Kidney (tissue), 13 donors: ENCODE measurements at regions not wholly inside any gene's neighbourhood (a gene's known extent, or its start where the extent isn't known, plus 50 kb on each side); places are given as distances from the start of the nearest gene placed in this dataset.

Experiments
- DNase-seq, 5 donors: peaks; one replicate each; pipeline ENCODE4 v3.0.0-alpha.2; 2013 to 2020
- FAIRE-seq: peaks from 2 replicates; lab custom pipeline; 2012; peaks lifted over from hg19 to GRCh38; lab: Jason Lieb, UNC
- H3K27ac ChIP-seq, 2 donors: one replicate each; pipeline ENCODE4 v1.7.0; 2013; ENCODE audit warnings: low read depth in 2 of 2, low read length in 2 of 2, inconsistent platforms in 1 of 2
- H3K27me3 ChIP-seq: one replicate; pipeline ENCODE4 v1.7.1; 2013; ENCODE audit warnings: low read length, inconsistent platforms; ENCODE audit not compliant: control insufficient read depth, insufficient read depth
- H3K36me3 ChIP-seq, 3 donors: one replicate each; pipeline versions ENCODE4 v1.7.0 to v1.7.1; 2013; ENCODE audit warnings: low read length in 3 of 3, control low read depth in 1 of 3, inconsistent platforms in 1 of 3; ENCODE audit not compliant: insufficient read depth in 3 of 3, control insufficient read depth in 2 of 3
- H3K4me1 ChIP-seq, 3 donors: one replicate each; pipeline versions ENCODE4 v1.7.0 to v1.7.1; 2013; ENCODE audit warnings: low read length in 3 of 3, inconsistent platforms in 1 of 3, low read depth in 1 of 3; ENCODE audit not compliant: control insufficient read depth in 2 of 3, insufficient read depth in 2 of 3
- H3K4me3 ChIP-seq, 3 donors: one replicate each; pipeline versions ENCODE4 v1.7.0 to v1.8.1; 2013; ENCODE audit warnings: low read length in 3 of 3, control low read depth in 1 of 3, inconsistent platforms in 1 of 3
- H3K9ac ChIP-seq, 3 donors: one replicate each; pipeline versions ENCODE4 v1.7.0 to v1.7.1; 2013; ENCODE audit warnings: low read length in 3 of 3, control low read depth in 1 of 3, inconsistent platforms in 1 of 3
- H3K9me3 ChIP-seq, 3 donors: one replicate each; pipeline versions ENCODE4 v1.7.0 to v1.7.1; 2013; ENCODE audit warnings: low read length in 3 of 3, control low read depth in 1 of 3, inconsistent platforms in 1 of 3; ENCODE audit not compliant: control insufficient read depth in 2 of 3, insufficient read depth in 1 of 3
- intact Hi-C: fragments of 100-400 bp; cut with DNase I; formaldehyde crosslinking; loops from one replicate; pipeline ENCODE4 v1.11.1; 2022
- TF ChIP-seq, protein P1 (sequence below): IDR thresholded peaks from 3 replicates; pipeline ENCODE4 v1.5.1; 2012; ENCODE audit warnings: mild to moderate bottlenecking, moderate library complexity, borderline replicate concordance; ENCODE audit not compliant: insufficient read depth; ENCODE audit errors: extremely low read depth
- donor health status: control.
- donor health status: control.
- donor health status: control.
- donor health status: control.
- donor health status: control.
- donor health status: DM: yes; HTN: yes; CAD: no.
- donor health status: Normal renal cell carcinoma (clear cell type).

DNA sequence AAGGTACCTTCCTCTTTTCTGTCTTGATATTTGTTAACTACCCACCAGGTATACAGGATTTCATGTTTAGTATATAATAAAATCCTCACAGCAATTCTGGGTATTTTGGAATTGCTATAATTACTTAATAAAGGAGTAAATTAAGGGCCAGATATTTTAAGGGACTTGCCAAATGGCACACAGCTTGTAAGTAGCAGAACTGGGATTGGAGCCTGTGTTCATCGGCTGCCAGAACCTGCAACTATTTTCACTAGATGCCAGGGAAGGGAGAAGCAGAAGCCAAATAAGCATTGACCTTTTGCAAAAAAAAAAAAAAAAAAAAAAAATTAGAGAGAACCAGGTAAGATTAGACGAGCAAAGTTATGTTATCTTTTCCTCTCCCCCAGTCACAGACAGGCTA, 683.3 kb upstream of the CADM2 start:
- Histone ChIP-seq H3K9me3 (no peaks in the 10 kb centered on the region), H3K4me3 (no peak overlapping the region), H3K4me1 (no peaks in the 10 kb centered on the region), H3K36me3 (no peaks in the 10 kb centered on the region), H3K9ac (no peak overlapping the region), H3K27me3 (no peaks in the 10 kb centered on the region), H3K27ac (no peak overlapping the region)
- TF ChIP-seq, protein P1, sequence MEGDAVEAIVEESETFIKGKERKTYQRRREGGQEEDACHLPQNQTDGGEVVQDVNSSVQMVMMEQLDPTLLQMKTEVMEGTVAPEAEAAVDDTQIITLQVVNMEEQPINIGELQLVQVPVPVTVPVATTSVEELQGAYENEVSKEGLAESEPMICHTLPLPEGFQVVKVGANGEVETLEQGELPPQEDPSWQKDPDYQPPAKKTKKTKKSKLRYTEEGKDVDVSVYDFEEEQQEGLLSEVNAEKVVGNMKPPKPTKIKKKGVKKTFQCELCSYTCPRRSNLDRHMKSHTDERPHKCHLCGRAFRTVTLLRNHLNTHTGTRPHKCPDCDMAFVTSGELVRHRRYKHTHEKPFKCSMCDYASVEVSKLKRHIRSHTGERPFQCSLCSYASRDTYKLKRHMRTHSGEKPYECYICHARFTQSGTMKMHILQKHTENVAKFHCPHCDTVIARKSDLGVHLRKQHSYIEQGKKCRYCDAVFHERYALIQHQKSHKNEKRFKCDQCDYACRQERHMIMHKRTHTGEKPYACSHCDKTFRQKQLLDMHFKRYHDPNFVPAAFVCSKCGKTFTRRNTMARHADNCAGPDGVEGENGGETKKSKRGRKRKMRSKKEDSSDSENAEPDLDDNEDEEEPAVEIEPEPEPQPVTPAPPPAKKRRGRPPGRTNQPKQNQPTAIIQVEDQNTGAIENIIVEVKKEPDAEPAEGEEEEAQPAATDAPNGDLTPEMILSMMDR, result no peak
- intact Hi-C loops, result no loop called here
- FAIRE-seq (no peak), DNase-seq (no peak)

DNA sequence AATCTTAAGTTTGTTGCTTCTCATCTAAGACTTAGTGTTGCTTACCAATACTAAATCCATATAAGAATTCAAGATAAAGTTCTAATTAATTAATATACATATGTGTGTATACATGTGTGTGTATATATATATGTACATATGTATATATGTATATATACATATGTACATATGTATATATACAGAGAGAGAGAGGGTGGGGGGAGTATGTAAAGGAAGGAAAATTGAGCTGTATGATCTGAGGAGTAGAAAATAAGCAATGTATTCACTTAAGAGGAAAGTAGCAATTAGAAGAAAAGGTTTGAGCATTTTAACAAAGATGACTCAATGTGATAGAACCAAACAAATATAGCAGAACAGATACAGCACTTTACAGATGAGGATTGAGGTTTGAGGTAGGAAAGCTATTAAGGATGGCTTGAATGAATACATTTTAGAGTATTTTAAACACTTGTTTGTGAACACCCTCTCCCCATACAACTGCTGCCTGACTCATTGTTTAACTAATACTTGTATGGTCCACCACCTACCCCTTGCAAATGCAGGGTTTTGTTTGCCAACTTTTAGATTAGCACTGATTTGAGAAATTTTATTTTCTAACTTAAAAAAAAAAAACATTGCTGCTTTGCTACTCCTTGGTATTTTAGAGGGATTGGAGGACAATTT, 681.1 kb upstream of the CADM2 start:
- Histone ChIP-seq H3K4me1 (no peaks in the 10 kb centered on the region), H3K27ac (no peak overlapping the region), H3K27me3 (no peaks in the 10 kb centered on the region), H3K9ac (no peak overlapping the region), H3K9me3 (no peaks in the 10 kb centered on the region), H3K36me3 (no peaks in the 10 kb centered on the region), H3K4me3 (no peak overlapping the region)
- DNase-seq (no peak), FAIRE-seq (peak; percentile 38)
- TF ChIP-seq, protein P1, result no peak
- intact Hi-C loops, result no loop called here

DNA sequence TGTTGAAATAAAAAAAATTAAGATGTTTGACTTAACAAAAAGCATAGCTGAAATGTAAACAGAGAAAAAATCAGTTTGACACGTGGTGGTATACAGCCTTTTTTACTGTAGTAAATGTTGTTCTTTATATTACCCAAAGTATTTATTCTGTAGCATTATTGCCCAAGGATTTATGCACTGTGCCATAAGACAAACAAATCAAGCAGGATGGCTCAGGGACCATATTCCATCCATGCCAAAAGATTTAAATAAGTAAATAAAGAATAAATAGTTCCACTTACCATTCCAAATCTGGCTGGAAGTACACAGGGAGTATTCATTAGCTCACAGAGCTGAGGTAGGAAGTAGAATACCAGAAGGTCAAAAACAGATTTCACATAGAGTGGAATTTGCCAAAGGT, 666.7 kb upstream of the CADM2 start:
- FAIRE-seq (no peak), DNase-seq (no peak)
- TF ChIP-seq, protein P1, result no peak
- no peak overlapping the region for H3K27ac ChIP-seq
- no peaks in the 10 kb centered on the region for H3K4me1 ChIP-seq
- no peaks in the 10 kb centered on the region for H3K27me3 ChIP-seq
- no peak overlapping the region for H3K4me3 ChIP-seq
- H3K36me3 ChIP-seq, result no peaks in the 10 kb centered on the region
- H3K9me3 ChIP-seq, result peaks cover 0 to 2% (median 0%) of the 10 kb centered on the region in 3 donors
- intact Hi-C loops, result no loop called here
- no peak overlapping the region for H3K9ac ChIP-seq

DNA sequence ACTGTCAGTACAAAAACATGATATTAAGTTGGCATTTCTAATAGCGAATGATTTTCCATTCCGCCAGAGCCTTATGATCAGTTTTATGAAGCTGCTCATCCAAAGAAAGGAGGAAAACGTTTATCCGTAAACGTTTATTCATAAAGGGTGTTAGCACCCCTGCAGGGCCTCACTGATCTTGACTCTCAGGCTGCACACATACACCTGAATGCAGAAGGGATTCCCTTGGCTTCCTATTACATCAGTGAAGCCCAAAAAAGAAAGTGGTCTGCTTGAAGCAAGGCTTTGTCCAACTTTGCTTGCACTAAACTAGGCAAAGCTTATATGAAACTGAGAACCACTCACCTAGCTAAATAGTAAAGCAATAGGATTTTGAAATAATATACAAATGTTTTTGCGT, 659.5 kb upstream of the CADM2 start:
- FAIRE-seq, result no peak
- H3K4me1 ChIP-seq, result no peaks in the 10 kb centered on the region
- no peak overlapping the region for H3K9ac ChIP-seq
- intact Hi-C loops, result no loop called here
- H3K27ac ChIP-seq, result no peak overlapping the region
- no peak overlapping the region for H3K4me3 ChIP-seq
- no peaks in the 10 kb centered on the region for H3K27me3 ChIP-seq
- no peak for DNase-seq
- TF ChIP-seq, protein P1, result no peak
- H3K9me3 ChIP-seq, result no peaks in the 10 kb centered on the region
- no peaks in the 10 kb centered on the region for H3K36me3 ChIP-seq
